Ovary (tissue), 7 donors: ENCODE measurements at regions not wholly inside any gene's neighbourhood (a gene's known extent, or its start where the extent isn't known, plus 50 kb on each side); places are given as distances from the start of the nearest gene placed in this dataset.

ENCODE experiments used
- DNase-seq, 5 donors: peaks; one replicate each; pipeline ENCODE4 v3.0.0-alpha.2; 2019 to 2020
- H3K27ac ChIP-seq, 2 donors: fragments of 200-600 bp; one replicate each; pipeline versions ENCODE4 v1.5.1 to v1.8.0; 2019 to 2022
- H3K27me3 ChIP-seq: fragments of 200-600 bp; one replicate; pipeline ENCODE4 v1.8.0; 2022
- H3K36me3 ChIP-seq: fragments of 200-600 bp; sonication (generic); one replicate; pipeline ENCODE4 v1.5.1; 2019
- H3K4me1 ChIP-seq: one replicate; pipeline ENCODE4 v1.8.1; 2013; ENCODE audit warnings: mild to moderate bottlenecking, moderate library complexity; ENCODE audit not compliant: insufficient read depth
- H3K4me3 ChIP-seq: fragments of 200-600 bp; sonication (generic); one replicate; pipeline ENCODE4 v1.5.1; 2017
- H3K9me3 ChIP-seq, 2 donors: fragments of 200-600 bp in 1 of 2; sonication (generic) in 1 of 2; one replicate each; pipeline versions ENCODE4 v1.5.1 to v1.8.1; 2013 to 2019; ENCODE audit warnings: mild to moderate bottlenecking in 1 of 2, moderate library complexity in 1 of 2
- EP300 ChIP-seq: sonication (generic); formaldehyde crosslinking; IDR thresholded peaks from one replicate; pipeline ENCODE4 v1.6.1; 2017; ENCODE audit warnings: antibody characterized with exemption
- POLR2A ChIP-seq: fragments of 450-650 bp; IDR thresholded peaks from one replicate; pipeline ENCODE4 v1.6.1; 2017; ENCODE audit warnings: antibody characterized with exemption, mild to moderate bottlenecking, moderate library complexity
- WGBS, 3 donors: extraction: QIAGEN DNeasy Blood & Tissue Kit in 1 of 3; methylation state at CpG; one replicate each; pipeline versions ENCODE4 v1.1.5 to v1.1.7; 2013 to 2017; 5-methylcytosine and 5-hydroxymethylcytosine counted together
- intact Hi-C, 4 donors: fragments of 100-400 bp; cut with DNase I; formaldehyde crosslinking; loops; one replicate each; pipeline versions ENCODE4 v1.11.0 to v1.15.1; 2022 to 2023
- TF ChIP-seq, protein P1 (sequence below), 3 donors: fragments of 450-650 bp in 2 of 3; fragments of 200-600 bp in 1 of 3; IDR thresholded peaks; one replicate each; pipeline versions ENCODE4 v1.5.1 to v1.8.0; 2016 to 2022; ENCODE audit warnings: antibody characterized with exemption in 3 of 3, mild to moderate bottlenecking in 1 of 3
- donor health status: DM: no; HTN: no; CAD: no; lungs with moderate emphysema.
- donor health status: DM: no; HTN: no; CAD: no.
- donor health status: Bipolar disorder and iron deficiency.
- donor health status: DM: no; HTN: no; CAD: no.
- donor health status: DM: yes; HTN: yes; CAD: no.

DNA sequence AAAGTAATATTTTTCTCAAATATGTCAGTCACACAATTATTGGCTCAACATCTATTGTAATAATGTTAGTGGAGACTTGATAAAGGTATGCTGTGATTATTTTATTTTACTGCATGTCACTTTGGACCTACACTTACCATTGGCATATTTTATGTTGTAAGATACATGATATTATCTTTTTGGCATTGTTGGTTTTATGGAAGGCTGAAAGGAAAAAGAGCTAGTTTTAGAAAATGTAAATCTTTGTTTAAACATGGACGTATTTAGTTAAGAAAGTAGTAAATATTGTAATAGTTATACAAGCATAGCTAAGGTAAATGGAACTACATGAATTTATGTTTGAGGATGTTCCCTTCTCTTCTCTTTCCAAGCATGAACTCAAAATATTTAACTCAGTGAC, 1399.3 kb downstream of the STIM2 start:
- no peaks in the 10 kb centered on the region for H3K9me3 ChIP-seq
- 37 to 58% (median 42%) methylated on average over 1 of the region's 1 CpG for WGBS, 3 donors
- no peak overlapping the region for H3K4me3 ChIP-seq
- H3K4me1 ChIP-seq: no peaks in the 10 kb centered on the region
- TF ChIP-seq EP300 (no peak), POLR2A (no peak)
- TF ChIP-seq, protein P1, sequence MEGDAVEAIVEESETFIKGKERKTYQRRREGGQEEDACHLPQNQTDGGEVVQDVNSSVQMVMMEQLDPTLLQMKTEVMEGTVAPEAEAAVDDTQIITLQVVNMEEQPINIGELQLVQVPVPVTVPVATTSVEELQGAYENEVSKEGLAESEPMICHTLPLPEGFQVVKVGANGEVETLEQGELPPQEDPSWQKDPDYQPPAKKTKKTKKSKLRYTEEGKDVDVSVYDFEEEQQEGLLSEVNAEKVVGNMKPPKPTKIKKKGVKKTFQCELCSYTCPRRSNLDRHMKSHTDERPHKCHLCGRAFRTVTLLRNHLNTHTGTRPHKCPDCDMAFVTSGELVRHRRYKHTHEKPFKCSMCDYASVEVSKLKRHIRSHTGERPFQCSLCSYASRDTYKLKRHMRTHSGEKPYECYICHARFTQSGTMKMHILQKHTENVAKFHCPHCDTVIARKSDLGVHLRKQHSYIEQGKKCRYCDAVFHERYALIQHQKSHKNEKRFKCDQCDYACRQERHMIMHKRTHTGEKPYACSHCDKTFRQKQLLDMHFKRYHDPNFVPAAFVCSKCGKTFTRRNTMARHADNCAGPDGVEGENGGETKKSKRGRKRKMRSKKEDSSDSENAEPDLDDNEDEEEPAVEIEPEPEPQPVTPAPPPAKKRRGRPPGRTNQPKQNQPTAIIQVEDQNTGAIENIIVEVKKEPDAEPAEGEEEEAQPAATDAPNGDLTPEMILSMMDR (IDR thresholded peaks at IDR 0.05): no peak
- intact Hi-C loops: no loop called here
- H3K27ac ChIP-seq: no peak overlapping the region
- H3K27me3 ChIP-seq: no peaks in the 10 kb centered on the region
- DNase-seq: no peak
- H3K36me3 ChIP-seq: no peaks in the 10 kb centered on the region

DNA sequence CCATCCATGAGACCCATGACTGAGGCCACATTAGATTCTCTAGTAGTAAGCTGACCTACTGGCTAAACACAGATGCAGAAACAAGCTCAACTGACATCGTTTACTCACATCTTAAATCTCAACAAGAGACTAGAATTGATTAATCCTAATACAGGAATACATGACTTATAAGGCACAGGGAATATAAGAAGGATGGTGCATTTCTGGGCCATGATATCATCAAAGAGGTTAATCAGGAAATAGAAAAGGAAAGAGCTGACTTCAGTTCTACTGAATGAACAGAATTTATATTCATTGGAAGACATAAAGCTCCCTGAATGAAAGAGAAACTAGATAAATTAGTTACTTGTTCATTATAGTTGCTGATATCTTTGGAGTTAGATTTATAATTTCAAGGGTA, 1406.5 kb downstream of the STIM2 start:
- TF ChIP-seq EP300: no peak
- TF ChIP-seq POLR2A: no peak
- TF ChIP-seq, protein P1 (IDR thresholded peaks at IDR 0.05): no peak
- DNase-seq: no peak
- Histone ChIP-seq H3K27me3 (no peaks in the 10 kb centered on the region), H3K27ac (no peak overlapping the region), H3K4me3 (no peak overlapping the region), H3K36me3 (no peaks in the 10 kb centered on the region), H3K9me3 (no peaks in the 10 kb centered on the region), H3K4me1 (no peaks in the 10 kb centered on the region)
- intact Hi-C loops: no loop called here
- WGBS, 3 donors: 79 to 93% (median 84%) methylated on average over 1 of the region's 1 CpG

DNA sequence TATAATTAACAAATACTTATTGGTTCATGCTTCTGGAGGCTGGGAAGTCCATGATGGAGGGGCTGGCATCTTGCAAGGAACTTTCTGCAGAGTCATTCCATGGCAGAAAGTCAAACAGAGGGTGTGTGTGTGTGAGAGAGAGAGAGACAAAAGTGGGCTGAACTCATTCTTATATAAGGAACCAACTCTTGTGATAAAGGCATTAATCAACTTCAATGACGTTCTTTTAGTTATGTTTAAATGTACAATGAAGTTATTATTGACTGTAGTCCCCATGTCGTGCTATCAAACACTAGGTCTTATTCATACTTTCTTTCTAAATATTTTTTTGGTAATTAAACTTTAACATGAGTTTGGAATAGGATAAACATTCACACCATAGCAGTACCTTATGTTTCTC, 1408.8 kb downstream of the STIM2 start:
- Histone ChIP-seq H3K27me3 (no peaks in the 10 kb centered on the region), H3K4me3 (no peak overlapping the region), H3K9me3 (no peaks in the 10 kb centered on the region), H3K36me3 (no peaks in the 10 kb centered on the region), H3K4me1 (no peaks in the 10 kb centered on the region), H3K27ac (no peak overlapping the region)
- intact Hi-C loops: no loop called here
- 82 to 88% (median 86%) methylated on average over 2 of the region's 2 CpGs for WGBS, 3 donors
- DNase-seq: no peak
- TF ChIP-seq EP300 (no peak), POLR2A (no peak)
- TF ChIP-seq, protein P1 (IDR thresholded peaks at IDR 0.05): no peak

DNA sequence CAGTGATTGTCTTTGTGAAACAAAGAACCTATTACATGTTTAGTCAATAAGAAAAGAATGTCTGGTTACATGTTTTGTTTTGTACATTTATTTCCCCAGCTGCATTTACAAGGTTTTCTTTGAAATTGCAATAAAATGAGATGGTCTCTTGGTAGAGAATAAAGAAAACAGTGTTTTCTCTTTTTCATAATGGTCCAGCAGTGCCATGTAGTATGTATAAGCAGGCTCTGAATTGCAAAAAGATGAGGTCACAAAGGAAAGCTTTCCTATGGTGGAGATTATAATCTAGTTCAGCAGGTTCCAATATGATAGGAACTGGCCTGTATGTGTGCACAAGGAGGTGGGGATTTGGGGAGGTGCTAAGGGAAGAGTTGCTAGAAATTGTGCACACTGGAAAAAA, 1417.3 kb downstream of the STIM2 start:
- no peak for DNase-seq
- Histone ChIP-seq H3K4me3 (no peak overlapping the region), H3K9me3 (no peaks in the 10 kb centered on the region), H3K27me3 (no peaks in the 10 kb centered on the region), H3K4me1 (no peaks in the 10 kb centered on the region), H3K27ac (no peak overlapping the region), H3K36me3 (no peaks in the 10 kb centered on the region)
- intact Hi-C loops: no loop called here
- TF ChIP-seq POLR2A: no peak
- TF ChIP-seq, protein P1 (IDR thresholded peaks at IDR 0.05): no peak
- no peak for TF ChIP-seq EP300

DNA sequence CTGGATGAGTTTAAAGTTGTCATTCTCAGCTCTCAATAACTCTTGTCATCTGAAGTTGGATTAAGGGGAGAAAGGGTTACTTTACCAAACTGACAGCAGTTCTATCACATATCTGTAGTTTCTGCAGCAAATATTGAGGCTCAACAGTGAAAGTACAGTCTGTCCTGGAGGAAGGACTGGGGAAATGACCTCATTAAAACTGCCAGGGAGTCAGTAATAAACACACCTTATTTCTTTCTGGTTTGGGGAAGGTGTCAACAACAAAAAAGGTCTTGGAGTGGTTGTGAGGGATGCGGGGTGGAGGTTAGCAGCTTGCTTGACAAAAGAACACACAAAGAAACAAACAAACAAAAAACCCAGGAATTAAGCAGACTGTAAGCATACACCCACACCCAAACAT, 1418.0 kb downstream of the STIM2 start:
- DNase-seq: no peak
- no peaks in the 10 kb centered on the region for H3K27me3 ChIP-seq
- intact Hi-C loops: no loop called here
- H3K4me3 ChIP-seq: no peak overlapping the region
- TF ChIP-seq, protein P1 (IDR thresholded peaks at IDR 0.05): no peak
- TF ChIP-seq POLR2A: no peak
- no peaks in the 10 kb centered on the region for H3K36me3 ChIP-seq
- no peaks in the 10 kb centered on the region for H3K9me3 ChIP-seq
- H3K4me1 ChIP-seq: no peaks in the 10 kb centered on the region
- WGBS, 3 donors: 50 to 71% (median 65%) methylated on average over 1 of the region's 1 CpG
- H3K27ac ChIP-seq: no peak overlapping the region
